Muscle of leg (tissue), 3 donors: ENCODE measurements at regions not wholly inside any gene's neighbourhood (a gene's known extent, or its start where the extent isn't known, plus 50 kb on each side); places are given as distances from the start of the nearest gene placed in this dataset.

Source experiments
- DNase-seq: peaks from one replicate; pipeline ENCODE4 v3.0.0; 2013
- H3K27ac ChIP-seq: one replicate; pipeline ENCODE4 v1.5.1; 2013; ENCODE audit warnings: mild to moderate bottlenecking, low read length, control low read depth
- H3K27me3 ChIP-seq: one replicate; pipeline ENCODE4 v1.6.1; 2013; ENCODE audit warnings: low read length; ENCODE audit not compliant: control insufficient read depth, insufficient read depth
- H3K36me3 ChIP-seq: one replicate; pipeline ENCODE4 v1.6.1; 2013; ENCODE audit warnings: low read length; ENCODE audit not compliant: control insufficient read depth, insufficient read depth
- H3K4me1 ChIP-seq: one replicate; pipeline ENCODE4 v1.6.1; 2013; ENCODE audit warnings: low read length; ENCODE audit not compliant: control insufficient read depth, insufficient read depth
- H3K4me3 ChIP-seq: one replicate; pipeline ENCODE4 v1.5.1; 2013; ENCODE audit warnings: low read length, control low read depth
- H3K9me3 ChIP-seq: replicated peaks from 2 replicates; pipeline ENCODE4 v1.6.1; 2013; ENCODE audit warnings: low read depth, low read length; ENCODE audit not compliant: control insufficient read depth
- WGBS: methylation state at CpG from one replicate; pipeline ENCODE4 v1.1.5; 2013; ENCODE audit warnings: missing lambda C conversion rate; ENCODE audit not compliant: insufficient coverage; 5-methylcytosine and 5-hydroxymethylcytosine counted together

- Histone ChIP-seq H3K36me3 (no peaks in the 10 kb centered on the region), H3K9me3 (no peaks in the 10 kb centered on the region), H3K27ac (no peak overlapping the region), H3K4me1 (no peaks in the 10 kb centered on the region), H3K4me3 (no peak overlapping the region), H3K27me3 (no peaks in the 10 kb centered on the region)
- peak; percentile 65 for DNase-seq
- WGBS = no CpG with 5 or more reads among the region's 7 CpGs
Measured at GRCh38 chr5:167049043-167049663, 1242.3 kb upstream of the WWC1 start.

GRCh38 chr5:167049771-167050567, 1241.5 kb upstream of the WWC1 start:
- H3K4me1 ChIP-seq = no peaks in the 10 kb centered on the region
- H3K4me3 ChIP-seq = no peak overlapping the region
- H3K9me3 ChIP-seq = no peaks in the 10 kb centered on the region
- 95% methylated on average over 6 of the region's 10 CpGs for WGBS
- H3K27ac ChIP-seq = no peak overlapping the region
- H3K27me3 ChIP-seq = no peaks in the 10 kb centered on the region
- no peaks in the 10 kb centered on the region for H3K36me3 ChIP-seq
- DNase-seq = no peak

GRCh38 chr5:167050568-167051401, 1240.7 kb upstream of the WWC1 start:
- Histone ChIP-seq H3K4me3 (no peak overlapping the region), H3K36me3 (no peaks in the 10 kb centered on the region), H3K9me3 (no peaks in the 10 kb centered on the region), H3K4me1 (no peaks in the 10 kb centered on the region), H3K27ac (no peak overlapping the region), H3K27me3 (no peaks in the 10 kb centered on the region)
- DNase-seq = peak; percentile 16
- WGBS = 55% methylated on average over 1 of the region's 8 CpGs

GRCh38 chr5:167051402-167051768, 1240.1 kb upstream of the WWC1 start:
- Histone ChIP-seq H3K4me3 (no peak overlapping the region), H3K9me3 (no peaks in the 10 kb centered on the region)
- whole genome bisulfite sequencing = 80% methylated on average over 3 of the region's 7 CpGs

GRCh38 chr5:167052791-167053190, 1238.7 kb upstream of the WWC1 start:
- H3K36me3 ChIP-seq = no peaks in the 10 kb centered on the region
- H3K4me3 ChIP-seq = no peak overlapping the region
- no peaks in the 10 kb centered on the region for H3K27me3 ChIP-seq
- DNase-seq = no peak
- H3K9me3 ChIP-seq = no peaks in the 10 kb centered on the region
- no CpG with 5 or more reads among the region's 1 CpG for WGBS
- H3K4me1 ChIP-seq = no peaks in the 10 kb centered on the region
- no peak overlapping the region for H3K27ac ChIP-seq

More at GRCh38 chr5:167051402-167051768, 1240.1 kb upstream of the WWC1 start:
- Histone ChIP-seq H3K27me3 (no peaks in the 10 kb centered on the region), H3K27ac (no peak overlapping the region), H3K4me1 (no peaks in the 10 kb centered on the region), H3K36me3 (no peaks in the 10 kb centered on the region)
- DNase-seq = peak; percentile 82

GRCh38 chr5:167057665-167058064, 1233.8 kb upstream of the WWC1 start:
- Histone ChIP-seq H3K4me1 (no peaks in the 10 kb centered on the region), H3K27ac (no peak overlapping the region), H3K9me3 (no peaks in the 10 kb centered on the region), H3K27me3 (no peaks in the 10 kb centered on the region), H3K4me3 (no peak overlapping the region), H3K36me3 (no peaks in the 10 kb centered on the region)
- DNase-seq = peak; percentile 92

GRCh38 chr5:167061695-167062094, 1229.8 kb upstream of the WWC1 start:
- no peak for DNase-seq
- Histone ChIP-seq H3K36me3 (no peaks in the 10 kb centered on the region), H3K4me1 (no peaks in the 10 kb centered on the region), H3K9me3 (no peaks in the 10 kb centered on the region), H3K27me3 (no peaks in the 10 kb centered on the region), H3K4me3 (no peak overlapping the region), H3K27ac (no peak overlapping the region)
- 56% methylated on average over 4 of the region's 4 CpGs for WGBS

- no peak for DNase-seq
- no peak overlapping the region for H3K27ac ChIP-seq
- H3K4me1 ChIP-seq = no peaks in the 10 kb centered on the region
- H3K9me3 ChIP-seq = no peaks in the 10 kb centered on the region
- no CpG with 5 or more reads among the region's 4 CpGs for WGBS
- H3K27me3 ChIP-seq = no peaks in the 10 kb centered on the region
- no peak overlapping the region for H3K4me3 ChIP-seq
- H3K36me3 ChIP-seq = no peaks in the 10 kb centered on the region
Measured at GRCh38 chr5:167063116-167063515, 1228.3 kb upstream of the WWC1 start.

- no peaks in the 10 kb centered on the region for H3K4me1 ChIP-seq
- H3K9me3 ChIP-seq = no peaks in the 10 kb centered on the region
- no CpG with 5 or more reads among the region's 8 CpGs for WGBS
Measured at GRCh38 chr5:167063788-167064187, 1227.7 kb upstream of the WWC1 start.

GRCh38 chr5:167064198-167064776, 1227.2 kb upstream of the WWC1 start:
- H3K27me3 ChIP-seq = no peaks in the 10 kb centered on the region
- no peak overlapping the region for H3K27ac ChIP-seq
- no peaks in the 10 kb centered on the region for H3K36me3 ChIP-seq
- no CpG with 5 or more reads among the region's 13 CpGs for WGBS
- H3K4me1 ChIP-seq = no peaks in the 10 kb centered on the region
- no peak overlapping the region for H3K4me3 ChIP-seq
- no peaks in the 10 kb centered on the region for H3K9me3 ChIP-seq
- no peak for DNase-seq

More at GRCh38 chr5:167063788-167064187, 1227.7 kb upstream of the WWC1 start:
- no peak for DNase-seq
- Histone ChIP-seq H3K27me3 (no peaks in the 10 kb centered on the region), H3K27ac (no peak overlapping the region), H3K36me3 (no peaks in the 10 kb centered on the region), H3K4me3 (no peak overlapping the region)
